Calu3 (cell line): ENCODE measurements at regions not wholly inside any gene's neighbourhood (a gene's known extent, or its start where the extent isn't known, plus 50 kb on each side); places are given as distances from the start of the nearest gene placed in this dataset.

ENCODE experiments used
- BruUV-seq: library from RNA; stranded (reverse); fragments of 400-500 nt; replicated peaks from 2 replicates; lab custom pipeline; 2021; lab: Mats Ljungman, UMichigan
- CTCF ChIA-PET: fragments of 300-600 bp; sonication (Branson Sonifier 250); formaldehyde crosslinking; loops from one replicate; lab custom pipeline; 2022; ENCODE audit warnings: antibody characterized with exemption; lab: Charles Lee
- DNase-seq: peaks from one replicate; pipeline ENCODE4 v3.0.0; 2022
- H3K27ac Mint-ChIP-seq: one replicate; pipeline ENCODE4 v1.8.0; 2022; ENCODE audit warnings: mixed read lengths; ENCODE audit not compliant: unreplicated experiment
- H3K27me3 Mint-ChIP-seq: one replicate; pipeline ENCODE4 v1.8.0; 2022; ENCODE audit warnings: mixed read lengths; ENCODE audit not compliant: unreplicated experiment
- H3K36me3 Mint-ChIP-seq: one replicate; pipeline ENCODE4 v1.8.0; 2022; ENCODE audit warnings: mild to moderate bottlenecking, moderate library complexity, mixed read lengths; ENCODE audit not compliant: insufficient read depth, unreplicated experiment
- H3K4me1 Mint-ChIP-seq: one replicate; pipeline ENCODE4 v1.8.0; 2022; ENCODE audit warnings: mild to moderate bottlenecking, low read depth, mixed read lengths; ENCODE audit not compliant: unreplicated experiment
- H3K4me3 Mint-ChIP-seq: one replicate; pipeline ENCODE4 v1.8.0; 2022; ENCODE audit warnings: mild to moderate bottlenecking, low read depth, moderate library complexity, mixed read lengths; ENCODE audit not compliant: unreplicated experiment
- H3K9me3 Mint-ChIP-seq: one replicate; pipeline ENCODE4 v1.8.0; 2022; ENCODE audit warnings: low read depth, mixed read lengths; ENCODE audit not compliant: unreplicated experiment
- intact Hi-C: fragments of 100-400 bp; cut with micrococcal nuclease; formaldehyde crosslinking; loops from one replicate; pipeline ENCODE4 v1.10.0; 2022; ENCODE audit not compliant: unreplicated experiment
- TF ChIP-seq, protein P1 (sequence below): fragments of 200-600 bp; IDR thresholded peaks from one replicate; pipeline ENCODE4 v1.8.0; 2022; ENCODE audit warnings: antibody characterized with exemption; ENCODE audit not compliant: unreplicated experiment

DNA sequence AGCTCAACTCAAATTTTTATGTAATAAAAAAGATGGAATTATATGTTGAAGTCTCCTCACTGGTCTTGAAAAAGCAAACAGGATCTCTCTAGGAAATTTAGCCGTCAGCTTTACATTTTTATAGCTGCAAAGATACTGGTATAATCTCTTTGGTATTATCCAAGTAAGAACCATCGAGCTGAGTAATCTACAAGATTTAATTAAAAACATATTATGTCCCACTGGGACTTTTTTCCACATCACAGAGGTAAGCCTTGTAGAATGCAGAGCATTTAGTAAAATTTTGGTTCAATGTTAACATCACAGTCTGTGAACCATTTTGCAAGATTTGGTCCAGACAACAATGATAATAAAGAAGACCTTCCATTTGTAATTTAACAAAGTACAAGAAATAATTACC lies 162.6 kb upstream of the SLC39A10 start:
- BruUV-seq: no TSS peak
- CTCF ChIA-PET: no interaction called here
- intact Hi-C loops: loop anchor here (10.0 kb wide), 1 partner anchor 570 kb away; the partner anchor contains the start of gene DNAH7
- Mint-ChIP-seq H3K9me3 (no peaks in the 10 kb centered on the region), H3K36me3 (no peaks in the 10 kb centered on the region), H3K27me3 (no peaks in the 10 kb centered on the region), H3K4me3 (no peak overlapping the region), H3K4me1 (no peaks in the 10 kb centered on the region), H3K27ac (no peak overlapping the region)
- TF ChIP-seq, protein P1, sequence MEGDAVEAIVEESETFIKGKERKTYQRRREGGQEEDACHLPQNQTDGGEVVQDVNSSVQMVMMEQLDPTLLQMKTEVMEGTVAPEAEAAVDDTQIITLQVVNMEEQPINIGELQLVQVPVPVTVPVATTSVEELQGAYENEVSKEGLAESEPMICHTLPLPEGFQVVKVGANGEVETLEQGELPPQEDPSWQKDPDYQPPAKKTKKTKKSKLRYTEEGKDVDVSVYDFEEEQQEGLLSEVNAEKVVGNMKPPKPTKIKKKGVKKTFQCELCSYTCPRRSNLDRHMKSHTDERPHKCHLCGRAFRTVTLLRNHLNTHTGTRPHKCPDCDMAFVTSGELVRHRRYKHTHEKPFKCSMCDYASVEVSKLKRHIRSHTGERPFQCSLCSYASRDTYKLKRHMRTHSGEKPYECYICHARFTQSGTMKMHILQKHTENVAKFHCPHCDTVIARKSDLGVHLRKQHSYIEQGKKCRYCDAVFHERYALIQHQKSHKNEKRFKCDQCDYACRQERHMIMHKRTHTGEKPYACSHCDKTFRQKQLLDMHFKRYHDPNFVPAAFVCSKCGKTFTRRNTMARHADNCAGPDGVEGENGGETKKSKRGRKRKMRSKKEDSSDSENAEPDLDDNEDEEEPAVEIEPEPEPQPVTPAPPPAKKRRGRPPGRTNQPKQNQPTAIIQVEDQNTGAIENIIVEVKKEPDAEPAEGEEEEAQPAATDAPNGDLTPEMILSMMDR: no peak
- no peak for DNase-seq

GRCh38 chr2:195493416-195493815 lies 163.6 kb upstream of the SLC39A10 start:
- CTCF ChIA-PET: no interaction called here
- Mint-ChIP-seq H3K36me3 (no peaks in the 10 kb centered on the region), H3K27me3 (no peaks in the 10 kb centered on the region), H3K4me3 (no peak overlapping the region), H3K9me3 (no peaks in the 10 kb centered on the region), H3K27ac (no peak overlapping the region), H3K4me1 (no peaks in the 10 kb centered on the region)
- BruUV-seq: no TSS peak
- TF ChIP-seq, protein P1: no peak
- intact Hi-C loops: loop anchor here (10.0 kb wide), 1 partner anchor 571 kb away; the partner anchor contains the start of gene DNAH7
- no peak for DNase-seq

- CTCF ChIA-PET: no interaction called here
- no peaks in the 10 kb centered on the region for H3K27me3 Mint-ChIP-seq
- BruUV-seq: no TSS peak
Measured at GRCh38 chr2:195490319-195490718, 166.7 kb upstream of the SLC39A10 start.

DNA sequence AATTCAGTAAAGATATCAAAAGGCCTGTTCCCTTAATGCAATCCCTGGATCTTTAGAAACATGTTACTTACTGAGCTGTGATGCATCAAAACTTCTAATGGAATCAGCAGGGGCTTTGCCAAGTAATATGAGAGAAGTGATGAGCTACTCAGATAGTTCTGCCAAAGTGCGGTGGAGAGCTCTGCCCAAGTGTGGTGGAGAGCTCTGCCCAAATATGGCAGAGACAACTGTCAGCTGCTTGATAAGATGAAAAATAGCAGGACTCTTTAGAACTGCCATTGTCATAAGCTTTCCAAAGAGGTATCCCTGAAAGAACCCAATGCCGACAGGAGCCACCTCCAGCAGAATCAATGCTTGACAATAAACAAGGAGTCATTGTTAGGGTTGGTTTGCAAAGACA lies 167.9 kb upstream of the SLC39A10 start:
- Mint-ChIP-seq H3K4me1 (peaks cover 15% of the 10 kb centered on the region), H3K4me3 (no peak overlapping the region), H3K9me3 (no peaks in the 10 kb centered on the region), H3K36me3 (no peaks in the 10 kb centered on the region), H3K27me3 (no peaks in the 10 kb centered on the region), H3K27ac (no peak overlapping the region)
- BruUV-seq: no TSS peak
- TF ChIP-seq, protein P1: no peak
- no peak for DNase-seq
- CTCF ChIA-PET: no interaction called here
- intact Hi-C loops: loop anchor here (5.0 kb wide), 1 partner anchor 167 kb away; no protein-coding TSS in a partner anchor

More at GRCh38 chr2:195490319-195490718, 166.7 kb upstream of the SLC39A10 start:
- H3K9me3 Mint-ChIP-seq: no peaks in the 10 kb centered on the region
- H3K4me1 Mint-ChIP-seq: peaks cover 15% of the 10 kb centered on the region
- H3K27ac Mint-ChIP-seq: no peak overlapping the region
- no peak for DNase-seq
- no peaks in the 10 kb centered on the region for H3K36me3 Mint-ChIP-seq
- no peak overlapping the region for H3K4me3 Mint-ChIP-seq
- intact Hi-C loops: loop anchor here (10.0 kb wide), 1 partner anchor 574 kb away; the partner anchor contains the start of gene DNAH7
- TF ChIP-seq, protein P1: no peak
